Activated CD8-positive, alpha-beta memory T cell treated with anti-CD3 and anti-CD28 coated beads for 36 hours (primary cell): ENCODE measurements at regions not wholly inside any gene's neighbourhood (a gene's known extent, or its start where the extent isn't known, plus 50 kb on each side); places are given as distances from the start of the nearest gene placed in this dataset.

ENCODE experiments used
- CTCF ChIA-PET: fragments of 350-600 bp; sonication (Branson Sonifier 250); formaldehyde crosslinking; loops from one replicate; lab custom pipeline; 2021; ENCODE audit warnings: antibody characterized with exemption; lab: Charles Lee
- POLR2A ChIA-PET: fragments of 350-600 bp; sonication (Branson Sonifier 250); formaldehyde crosslinking; loops from one replicate; lab custom pipeline; 2021; ENCODE audit warnings: antibody characterized with exemption; lab: Charles Lee

GRCh38 chr4:111775556-111776297 is 369.5 kb upstream of the FAM241A start:
- CTCF ChIA-PET, result no interaction called here
- POLR2A ChIA-PET, result no interaction called here

GRCh38 chr4:111776561-111776960 is 368.7 kb upstream of the FAM241A start:
- POLR2A ChIA-PET, result no interaction called here
- CTCF ChIA-PET, result no interaction called here

GRCh38 chr4:111778543-111778942 is 366.7 kb upstream of the FAM241A start:
- POLR2A ChIA-PET, result no interaction called here
- CTCF ChIA-PET, result no interaction called here

DNA sequence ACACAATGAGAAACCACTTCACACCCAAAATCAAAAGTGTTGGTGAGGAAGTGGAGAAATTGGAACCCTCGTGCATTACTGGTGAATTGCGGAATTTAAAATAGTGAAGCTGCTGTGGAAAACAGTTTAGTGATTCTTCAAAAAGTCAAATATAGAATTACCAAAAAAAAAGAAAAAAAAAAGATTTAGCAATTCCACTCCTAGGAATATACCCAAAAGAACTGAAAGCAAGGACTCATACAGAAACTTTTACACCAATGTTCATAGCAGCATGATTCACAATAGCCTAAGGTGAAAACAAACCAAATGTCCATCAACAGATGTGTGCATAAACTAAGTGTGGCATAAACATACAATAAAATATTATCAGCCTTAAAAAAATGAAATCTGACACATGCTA is 364.3 kb upstream of the FAM241A start:
- CTCF ChIA-PET, result no interaction called here
- POLR2A ChIA-PET, result no interaction called here

DNA sequence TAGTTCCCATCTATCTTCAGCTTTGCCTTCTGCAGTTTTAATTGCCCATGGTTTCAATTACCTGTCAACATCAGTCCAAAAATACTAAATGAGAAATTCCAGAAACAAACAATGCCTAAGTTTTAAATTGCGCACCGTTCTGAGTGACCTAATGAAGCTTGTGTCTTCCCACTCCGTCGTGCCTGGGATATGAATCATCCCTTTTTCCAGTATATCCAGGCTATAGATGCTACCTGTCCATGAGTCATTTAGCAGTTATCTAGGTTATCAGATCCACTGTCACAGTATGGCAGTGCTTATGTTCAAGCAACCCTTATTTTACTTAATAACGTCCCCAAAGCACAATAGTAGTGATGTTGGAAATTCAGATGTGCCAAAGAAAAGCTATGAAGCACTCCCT is 363.6 kb upstream of the FAM241A start:
- ChIA-PET CTCF (no interaction called here), POLR2A (no interaction called here)

GRCh38 chr4:111788099-111788498 is 357.2 kb upstream of the FAM241A start:
- CTCF ChIA-PET, result no interaction called here
- POLR2A ChIA-PET, result no interaction called here

DNA sequence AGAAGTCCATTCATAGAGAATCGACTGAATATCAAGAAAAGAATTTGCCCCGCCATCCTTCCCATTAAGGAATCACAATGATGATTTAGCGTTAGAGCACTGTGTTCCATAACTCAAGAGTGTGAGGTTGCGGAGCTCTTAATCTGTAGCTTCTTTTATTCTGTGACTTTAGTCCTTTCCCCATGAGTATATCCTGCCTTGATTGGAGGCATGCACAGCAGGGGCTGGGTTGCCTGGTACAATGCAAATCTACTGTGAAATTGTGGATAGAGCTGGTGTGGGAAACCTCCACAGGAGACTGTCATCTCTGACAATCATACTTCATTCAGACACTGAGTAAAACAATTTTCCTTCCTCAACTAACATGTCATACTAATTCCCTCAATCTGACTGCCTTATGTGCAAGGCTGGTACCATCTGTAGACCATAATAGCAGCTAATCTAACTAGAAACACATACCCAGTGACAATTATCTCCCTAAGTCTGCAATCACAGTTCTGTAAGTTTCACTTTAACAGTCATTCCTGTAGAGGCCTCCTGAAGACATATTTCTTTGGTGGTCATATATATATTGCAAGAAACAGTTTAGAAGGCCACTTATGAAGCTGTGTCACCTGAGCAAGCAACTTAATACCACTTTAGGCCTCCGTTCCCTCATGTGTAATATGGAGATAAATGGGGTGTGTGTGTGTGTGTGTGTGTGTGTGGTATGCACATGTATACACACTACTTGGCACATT is 355.2 kb upstream of the FAM241A start:
- POLR2A ChIA-PET, result no interaction called here
- CTCF ChIA-PET, result no interaction called here

GRCh38 chr4:111792632-111793031 is 352.6 kb upstream of the FAM241A start:
- ChIA-PET CTCF (no interaction called here), POLR2A (no interaction called here)

- ChIA-PET CTCF (no interaction called here), POLR2A (no interaction called here)
Measured at GRCh38 chr4:111793433-111794091, 351.7 kb upstream of the FAM241A start.

- ChIA-PET CTCF (no interaction called here), POLR2A (no interaction called here)
Measured at GRCh38 chr4:111797455-111798163, 347.6 kb upstream of the FAM241A start.

- ChIA-PET CTCF (no interaction called here), POLR2A (no interaction called here)
Measured at GRCh38 chr4:111798840-111799239, 346.4 kb upstream of the FAM241A start.

GRCh38 chr4:111800551-111800950 is 344.7 kb upstream of the FAM241A start:
- CTCF ChIA-PET, result no interaction called here
- POLR2A ChIA-PET, result no interaction called here

GRCh38 chr4:111802191-111802590 is 343.1 kb upstream of the FAM241A start:
- POLR2A ChIA-PET, result no interaction called here
- CTCF ChIA-PET, result no interaction called here

DNA sequence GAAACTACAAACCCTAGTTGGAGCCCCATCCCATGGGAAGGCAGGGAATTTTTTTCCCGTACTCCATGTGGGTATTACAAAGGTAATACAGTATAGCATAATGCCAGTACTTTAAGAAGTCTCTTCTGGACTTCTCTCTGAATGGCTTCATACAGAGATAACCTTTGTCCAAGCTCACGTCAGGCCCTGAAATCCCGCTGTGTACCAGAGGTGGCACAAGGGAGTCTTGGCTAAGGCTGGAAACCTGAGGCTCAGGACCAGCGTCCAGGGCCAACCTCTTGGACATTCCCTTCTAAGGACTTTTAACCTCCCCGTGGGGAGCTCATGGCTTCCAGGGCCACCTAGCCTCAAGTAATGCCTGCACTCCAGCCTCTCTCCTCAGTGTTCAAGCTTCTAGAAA is 338.9 kb upstream of the FAM241A start:
- POLR2A ChIA-PET, result no interaction called here
- CTCF ChIA-PET, result no interaction called here

DNA sequence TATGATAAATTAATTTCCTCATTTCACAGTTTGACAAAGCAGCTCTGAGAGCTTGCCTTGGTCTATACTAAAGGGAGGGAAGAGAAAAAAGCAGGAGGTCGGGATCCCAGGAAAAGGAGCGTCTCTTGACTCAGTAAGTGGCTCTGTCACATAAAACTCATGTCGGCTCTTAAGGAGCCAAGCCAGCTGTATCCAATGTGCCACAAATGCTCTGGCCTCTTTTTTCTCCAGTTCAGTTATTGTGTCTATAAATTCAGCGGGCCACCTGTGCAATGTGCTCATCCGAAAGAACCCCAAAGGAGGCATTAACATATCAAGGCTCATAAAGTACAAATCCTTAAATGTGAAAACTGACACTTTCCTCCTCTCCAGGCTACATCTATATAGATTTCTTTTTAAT is 337.7 kb upstream of the FAM241A start:
- CTCF ChIA-PET, result no interaction called here
- POLR2A ChIA-PET, result no interaction called here

GRCh38 chr4:111808174-111808573 is 337.1 kb upstream of the FAM241A start:
- ChIA-PET POLR2A (interaction anchor here (0.6 kb wide), 1 partner anchor 13 kb away, joined by 4 read pairs; no protein-coding TSS in a partner anchor), CTCF (interaction anchor here (0.7 kb wide), 1 partner anchor 202 kb away, joined by 3 read pairs; no protein-coding TSS in a partner anchor)

- POLR2A ChIA-PET, result no interaction called here
- CTCF ChIA-PET, result no interaction called here
Measured at GRCh38 chr4:111811661-111812060, 333.6 kb upstream of the FAM241A start.

GRCh38 chr4:111812114-111812513 is 333.1 kb upstream of the FAM241A start:
- ChIA-PET CTCF (no interaction called here), POLR2A (no interaction called here)

DNA sequence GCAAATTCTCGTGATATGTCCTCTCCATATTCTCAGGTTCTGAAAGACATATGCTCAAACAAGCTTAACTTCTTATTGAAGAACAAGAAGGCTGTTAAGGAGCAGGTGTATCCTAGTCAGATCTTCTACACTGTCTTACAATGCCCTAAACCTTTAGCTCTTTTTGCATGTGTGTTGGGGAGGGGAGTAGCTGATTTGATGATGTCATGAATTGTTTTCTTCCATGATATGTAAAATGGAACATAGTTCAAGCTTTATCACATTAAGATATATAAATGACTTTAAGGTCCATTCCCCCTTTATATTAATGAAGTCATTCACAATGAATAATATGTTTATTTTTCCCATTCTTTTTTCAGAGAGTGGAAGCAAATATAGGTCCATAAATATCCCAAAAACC is 332.5 kb upstream of the FAM241A start:
- POLR2A ChIA-PET, result no interaction called here
- CTCF ChIA-PET, result no interaction called here

DNA sequence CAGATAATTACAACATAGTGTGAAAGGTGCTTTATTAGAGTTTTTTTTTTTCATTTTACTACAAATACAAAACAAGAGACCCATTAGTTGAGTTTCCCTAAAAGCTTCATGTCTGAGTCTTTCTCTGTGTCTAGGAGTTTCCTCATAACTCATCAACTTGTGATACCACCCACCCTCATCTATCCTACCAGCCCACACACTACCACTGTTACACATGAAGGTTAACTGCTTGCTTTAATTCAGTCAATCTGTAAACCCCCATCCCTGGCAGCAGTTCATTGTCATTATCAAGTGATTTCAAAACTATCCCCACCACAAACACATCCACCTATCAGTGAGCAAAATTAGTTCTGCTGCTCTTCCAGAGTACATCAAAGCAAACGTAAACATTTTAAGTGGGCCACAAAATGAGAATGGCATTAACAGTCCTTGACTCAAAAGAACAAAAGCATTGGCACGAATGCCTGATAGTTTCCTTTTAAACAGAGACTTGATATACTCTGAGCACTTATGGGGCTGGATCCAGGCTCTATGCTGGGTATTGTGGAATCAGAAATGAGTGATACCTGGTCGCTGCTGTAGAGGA is 331.6 kb upstream of the FAM241A start:
- ChIA-PET POLR2A (no interaction called here), CTCF (no interaction called here)
